HG03103 (cell line): ENCODE measurements at regions not wholly inside any gene's neighbourhood (a gene's known extent, or its start where the extent isn't known, plus 50 kb on each side); places are given as distances from the start of the nearest gene placed in this dataset.

Source experiments
- ATAC-seq: cut with Tn5 transposase; IDR thresholded peaks from one replicate; pipeline ENCODE4 v1.9.1; 2021; ENCODE audit warnings: low read depth; ENCODE audit not compliant: unreplicated experiment

DNA sequence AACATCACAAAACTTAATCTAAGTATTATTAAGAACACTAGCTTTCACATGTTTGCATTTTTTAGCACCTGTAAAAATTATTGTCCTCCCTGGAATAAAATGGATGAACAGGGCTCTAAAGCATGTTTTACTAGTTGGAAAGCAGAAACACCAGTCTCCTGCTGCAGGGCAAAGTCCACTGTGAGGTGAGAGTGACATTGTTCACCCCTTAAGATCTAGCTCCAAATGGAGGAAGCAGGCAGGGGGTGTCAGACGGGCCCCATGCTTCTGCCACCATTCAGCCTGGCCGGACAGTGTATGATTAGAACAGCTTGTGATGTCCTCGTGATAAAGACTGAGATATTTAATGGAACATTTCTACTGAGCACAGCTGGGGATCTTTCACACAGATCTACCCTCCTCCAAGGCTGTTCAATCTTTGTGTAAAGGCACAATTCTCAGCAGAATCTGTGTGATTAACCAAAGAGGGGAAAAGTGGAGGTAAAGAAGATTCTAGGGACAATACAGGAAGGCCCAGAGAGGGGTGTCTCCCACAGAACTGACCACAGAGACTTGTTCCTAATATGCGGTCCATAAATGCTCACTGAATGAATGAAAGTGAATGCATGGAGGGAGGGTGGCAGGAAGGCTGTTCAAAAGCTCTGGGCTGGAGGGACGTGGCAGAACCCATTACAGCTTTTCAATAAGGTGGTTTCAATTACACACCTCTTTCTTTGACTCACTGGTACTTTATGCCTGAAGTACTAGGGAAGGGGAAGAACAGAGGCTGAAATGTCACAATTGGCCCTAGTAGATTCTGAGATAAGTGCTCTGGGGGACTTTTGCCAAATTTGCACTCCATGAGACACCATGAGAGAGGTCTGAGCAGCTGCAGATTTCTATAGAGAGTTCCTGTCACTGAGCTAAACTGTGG, 239.1 kb upstream of the ARHGAP20 start:
- ATAC-seq: no peak

DNA sequence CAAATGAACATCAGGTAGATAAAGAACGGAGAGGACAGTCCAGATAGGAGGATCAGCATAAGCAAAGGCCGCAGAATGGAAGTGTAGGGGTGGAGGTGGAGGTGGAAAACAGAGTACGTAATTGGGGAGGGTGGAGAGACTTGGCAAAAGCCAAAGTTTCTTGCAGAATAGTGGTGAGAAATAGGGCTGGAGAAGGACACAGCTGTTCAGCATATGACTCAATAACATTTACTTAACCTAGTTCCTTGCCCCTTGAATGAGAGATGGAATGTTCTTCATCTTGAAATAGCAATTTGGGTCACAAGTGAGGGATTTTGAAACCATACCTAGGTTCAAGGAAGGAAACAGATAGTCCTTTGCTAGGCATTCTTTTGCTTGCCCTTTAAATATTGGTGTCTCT, 235.9 kb upstream of the ARHGAP20 start:
- no peak for ATAC-seq

DNA sequence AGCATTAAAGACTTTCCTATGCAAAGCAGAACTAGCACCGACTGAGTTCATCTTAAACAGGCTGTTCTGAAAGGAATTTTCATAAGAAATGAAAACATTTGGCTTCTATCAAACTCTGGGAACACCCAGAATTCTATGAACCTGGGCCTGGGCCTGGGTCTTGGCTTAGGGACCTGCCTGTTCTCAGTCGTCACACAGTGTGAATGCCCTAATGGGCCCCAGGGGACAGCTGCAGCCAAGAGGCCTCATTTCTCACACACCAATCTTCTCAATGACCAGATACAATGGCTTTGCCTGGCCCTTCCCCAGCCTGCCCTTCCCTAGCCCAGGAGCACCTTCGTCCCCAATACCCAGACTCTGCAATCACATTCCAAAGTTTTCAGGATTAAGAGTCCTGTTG, 234.9 kb upstream of the ARHGAP20 start:
- no peak for ATAC-seq

DNA sequence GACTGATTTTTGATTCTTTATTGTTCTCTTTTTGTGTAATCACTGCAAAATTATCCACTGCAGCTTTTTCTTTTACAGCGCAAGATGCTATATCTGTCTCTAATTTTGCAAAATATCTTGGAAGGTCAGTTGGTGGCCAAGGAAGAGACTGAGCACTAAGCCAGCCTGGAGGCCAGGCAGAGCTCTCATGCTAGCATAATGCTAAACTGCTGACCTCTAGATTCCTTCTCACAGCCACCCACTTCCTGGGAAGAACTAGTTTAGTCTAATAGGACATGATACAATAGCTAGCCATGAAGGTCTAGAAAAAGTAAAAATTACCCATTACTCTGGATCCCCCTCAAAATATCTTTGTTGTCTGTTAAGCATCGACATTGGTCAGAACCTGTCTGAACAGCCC, 227.2 kb upstream of the ARHGAP20 start:
- ATAC-seq: no peak

DNA sequence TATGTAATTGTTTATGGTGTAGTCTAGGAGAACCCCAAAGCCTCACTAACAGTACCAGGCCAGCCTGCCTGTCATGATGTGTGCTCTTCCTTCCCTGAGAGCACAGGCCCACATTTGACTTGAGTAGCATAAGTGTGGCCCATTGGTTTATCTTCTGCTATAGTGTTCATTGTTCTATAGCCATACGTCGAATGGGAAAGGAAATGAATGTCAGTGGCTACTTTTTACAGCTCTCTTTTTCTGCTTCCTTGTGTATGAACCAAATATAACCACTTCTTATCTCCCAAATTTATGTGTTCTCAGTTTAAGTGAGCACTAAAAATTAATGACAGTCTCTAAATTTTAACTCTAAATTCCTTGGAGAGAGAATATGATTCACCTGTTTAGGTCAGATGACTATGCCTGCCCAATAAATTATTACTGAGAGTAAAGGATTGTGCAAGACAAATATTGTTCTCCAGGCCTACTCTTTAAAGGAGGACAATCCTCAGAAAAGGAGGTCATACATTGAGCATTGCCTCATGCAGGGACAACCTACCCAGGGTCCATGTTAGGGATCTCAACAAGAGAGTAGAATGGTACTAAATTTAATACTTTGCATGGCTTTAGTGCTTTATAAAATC, 222.9 kb upstream of the ARHGAP20 start:
- no peak for ATAC-seq

DNA sequence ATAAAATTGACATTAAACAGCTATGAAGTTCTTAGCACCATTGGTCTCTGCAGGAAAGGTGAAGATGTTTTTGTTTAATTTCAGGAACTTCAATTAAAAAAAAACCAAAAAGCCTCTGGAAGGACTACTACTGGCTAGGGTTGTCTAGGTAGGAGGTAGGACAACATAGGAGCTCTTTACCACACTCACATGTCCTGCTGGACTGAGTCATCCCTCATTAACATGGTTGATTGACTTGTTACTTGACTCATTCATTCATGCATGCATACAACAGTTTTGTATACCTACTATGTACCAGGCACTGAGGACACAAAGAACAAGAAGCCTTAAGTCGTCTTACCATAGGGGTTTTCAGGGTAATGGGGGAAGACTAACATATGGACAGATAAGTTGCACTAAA, 216.9 kb upstream of the ARHGAP20 start:
- ATAC-seq: no peak

DNA sequence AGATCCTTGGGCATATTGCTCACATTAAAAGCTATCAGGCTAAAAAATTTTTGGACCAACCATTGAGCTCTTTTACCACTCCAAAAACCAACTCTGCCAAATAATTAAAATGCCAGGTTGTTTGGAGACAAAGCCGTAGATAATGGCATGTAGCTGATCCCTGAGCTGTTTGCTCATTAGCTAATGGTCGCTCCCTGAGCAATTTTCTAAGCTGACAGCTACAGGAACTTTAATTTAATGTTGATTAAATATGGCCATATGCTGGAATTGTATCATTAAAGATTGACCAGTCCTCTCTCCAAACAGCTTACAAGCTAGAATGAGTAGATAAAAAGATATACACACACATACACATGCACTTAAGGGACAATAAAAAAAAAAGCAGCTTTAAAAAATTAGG, 216.2 kb upstream of the ARHGAP20 start:
- ATAC-seq: no peak

DNA sequence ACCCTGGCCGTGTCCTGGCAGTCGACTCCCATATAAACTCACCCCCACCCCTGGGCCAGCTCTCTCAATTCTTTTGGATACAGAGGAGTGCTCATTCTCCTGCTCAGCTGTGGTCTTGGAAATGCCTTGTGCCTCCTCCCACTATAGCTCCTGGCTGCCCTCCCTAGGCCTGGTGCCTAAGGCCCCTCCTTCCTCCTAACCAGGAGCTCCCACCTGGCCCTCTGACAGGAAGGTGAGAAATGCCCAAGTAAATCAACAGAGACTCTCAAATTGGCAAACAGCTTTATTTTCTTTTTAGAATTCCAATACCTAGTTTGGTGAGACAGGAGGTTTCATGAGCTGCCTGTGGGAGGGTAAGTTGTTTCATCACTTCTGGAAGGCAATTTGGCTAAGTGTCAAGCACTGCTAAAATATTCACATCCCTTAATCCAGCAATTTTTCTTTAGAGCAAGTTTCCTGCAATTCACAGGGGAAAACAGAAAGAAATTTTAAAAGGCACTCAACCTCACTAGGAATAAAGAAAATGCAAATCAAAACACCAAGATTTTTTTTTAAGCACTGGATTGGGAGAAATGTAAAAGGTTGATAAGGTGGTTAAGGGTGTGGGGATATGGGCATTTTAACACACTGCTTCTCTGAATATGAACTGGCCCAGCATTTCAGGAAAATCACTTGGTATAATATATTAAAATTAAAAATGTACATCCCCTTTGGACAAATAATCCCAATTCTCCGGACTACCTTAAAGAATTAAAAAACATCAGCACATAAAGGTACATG, 209.7 kb upstream of the ARHGAP20 start:
- no peak for ATAC-seq

DNA sequence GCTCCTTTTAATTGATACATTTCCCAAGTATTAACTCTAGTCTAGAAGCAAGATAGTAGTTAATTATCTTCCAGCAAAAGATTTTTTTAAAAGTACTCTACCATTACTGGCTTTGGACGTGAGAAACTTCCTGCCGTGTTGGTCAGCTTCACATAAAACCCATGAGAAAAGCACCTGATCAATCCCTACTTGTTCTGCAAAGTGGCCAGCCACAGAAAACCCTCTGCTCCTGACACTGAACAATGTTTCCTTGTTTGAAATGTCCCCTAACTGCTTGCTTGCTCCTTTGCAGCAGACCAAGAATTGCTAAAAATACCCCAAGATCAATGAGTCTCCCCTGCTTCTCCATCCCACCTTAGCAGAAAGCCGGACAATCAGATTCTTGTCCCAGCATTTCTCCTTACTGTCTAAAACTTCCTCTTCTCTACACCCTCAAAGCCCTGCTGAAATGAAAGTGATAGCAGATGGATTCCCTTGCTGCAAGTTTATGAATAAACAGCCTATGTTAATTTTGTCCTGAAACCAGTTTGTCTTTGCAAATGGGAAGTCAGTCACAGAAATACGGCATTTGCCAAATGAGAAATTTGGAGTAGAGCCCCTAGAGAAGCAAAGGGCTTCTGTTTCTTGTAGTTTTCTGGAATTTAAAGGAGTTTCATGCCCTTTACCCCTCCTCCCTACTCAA, 207.1 kb upstream of the ARHGAP20 start:
- no peak for ATAC-seq

DNA sequence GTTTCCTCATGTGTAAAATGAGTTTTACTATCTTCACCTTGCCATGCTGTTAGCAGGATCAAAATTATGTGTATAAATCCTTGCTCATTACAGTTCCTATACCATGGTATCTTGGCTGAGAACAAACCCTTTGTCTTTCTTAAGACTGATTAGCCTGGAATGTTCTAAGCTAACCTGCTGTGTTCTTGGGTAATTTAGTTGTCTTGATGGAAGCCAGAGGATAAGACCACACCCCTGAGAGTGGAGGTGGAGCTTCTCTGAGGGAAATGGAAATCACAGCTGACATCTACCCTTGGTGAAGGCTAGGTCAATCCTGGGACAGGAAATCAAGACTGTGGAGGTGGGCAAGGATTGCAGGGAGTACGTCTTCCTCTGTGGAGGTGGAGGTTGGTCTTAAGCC, 206.1 kb upstream of the ARHGAP20 start:
- no peak for ATAC-seq

DNA sequence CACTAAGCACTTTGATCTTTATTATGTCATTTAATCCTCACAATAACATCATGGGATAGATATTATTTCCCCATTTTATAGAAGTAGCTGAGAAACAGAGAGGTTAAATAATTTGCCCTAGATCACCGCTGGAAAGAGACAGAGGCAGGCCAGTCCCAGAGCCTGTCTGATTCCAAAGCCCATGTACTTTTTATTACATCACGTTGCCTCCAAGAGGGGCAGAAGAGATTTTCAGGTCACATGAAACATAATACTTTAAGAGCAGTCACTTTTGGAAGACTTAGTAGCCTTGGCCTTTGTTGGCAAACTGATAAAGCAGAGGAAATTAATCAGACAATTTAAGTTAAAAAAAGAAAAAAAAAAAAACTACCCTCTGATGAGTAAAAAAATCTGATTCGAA, 200.2 kb upstream of the ARHGAP20 start:
- no peak for ATAC-seq

DNA sequence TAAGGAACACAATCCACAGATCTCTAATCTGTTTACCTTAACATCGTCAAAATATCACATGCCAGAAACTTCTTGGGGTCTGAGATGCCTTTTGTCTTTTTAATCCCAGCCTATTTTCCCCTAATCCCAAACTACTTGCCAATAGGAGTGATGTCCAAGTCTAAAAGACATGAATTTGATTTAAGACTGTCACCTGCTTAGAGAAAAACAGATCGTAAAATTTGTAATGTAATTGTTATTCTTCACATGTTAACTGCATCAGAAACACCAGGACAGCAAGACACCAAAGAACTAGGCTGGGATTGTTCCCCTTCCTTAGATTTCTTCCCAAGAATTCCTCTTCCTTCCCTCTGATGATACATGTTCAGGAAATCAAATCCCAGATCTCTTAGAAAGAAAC, 198.1 kb upstream of the ARHGAP20 start:
- no peak for ATAC-seq

DNA sequence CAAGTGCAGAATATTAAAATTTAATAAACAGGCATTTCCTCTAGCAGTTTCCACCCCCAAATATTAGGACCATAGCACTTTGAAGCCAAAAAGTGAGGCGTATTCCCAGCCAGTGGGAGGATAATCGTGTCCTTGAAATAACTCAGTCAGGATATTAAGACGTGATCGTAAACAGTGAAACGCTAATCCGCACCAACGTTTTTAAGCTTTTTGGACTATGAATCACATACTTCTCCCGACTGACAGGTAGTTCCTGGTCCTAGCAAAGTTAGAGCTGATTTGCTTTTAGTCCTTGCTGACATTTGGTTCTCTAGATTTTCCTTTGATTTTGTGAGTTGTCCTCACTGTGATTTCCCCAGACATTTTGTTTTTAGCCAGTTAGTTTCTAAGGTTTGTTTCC, 197.1 kb upstream of the ARHGAP20 start:
- no peak for ATAC-seq

DNA sequence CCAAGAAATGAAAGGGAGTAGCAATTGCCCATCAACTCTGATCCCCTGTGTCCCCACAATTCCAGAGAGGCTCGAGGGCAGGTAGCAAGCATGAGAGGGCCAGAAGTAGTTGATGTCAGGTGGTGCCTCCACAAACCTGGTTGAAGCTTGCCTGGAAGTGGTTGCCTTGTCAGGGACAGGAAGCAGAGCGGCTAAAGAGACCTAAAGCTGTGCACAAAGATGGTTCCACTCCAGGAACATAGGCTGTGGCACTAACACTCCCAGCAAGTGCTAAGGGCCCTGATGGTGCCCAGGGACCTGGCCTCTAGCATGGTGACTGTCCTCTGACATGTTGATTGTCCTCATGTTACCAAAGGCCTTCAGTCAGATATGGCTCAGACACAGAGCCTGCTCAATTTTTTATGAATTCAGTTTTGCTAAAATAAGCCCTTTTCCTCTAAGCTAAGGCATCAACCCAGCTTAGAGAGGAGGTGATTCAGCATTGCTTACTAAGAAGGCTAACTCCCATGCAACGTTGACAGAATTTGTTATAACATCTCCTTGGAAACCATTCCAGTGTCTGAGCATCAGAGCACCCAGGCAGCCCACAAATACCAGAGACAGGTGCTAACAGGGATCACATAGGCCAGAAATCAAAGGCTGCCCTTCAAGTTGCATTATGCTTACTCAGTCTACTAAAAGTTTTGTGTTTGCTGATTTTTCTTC, 196.3 kb upstream of the ARHGAP20 start:
- ATAC-seq: no peak

DNA sequence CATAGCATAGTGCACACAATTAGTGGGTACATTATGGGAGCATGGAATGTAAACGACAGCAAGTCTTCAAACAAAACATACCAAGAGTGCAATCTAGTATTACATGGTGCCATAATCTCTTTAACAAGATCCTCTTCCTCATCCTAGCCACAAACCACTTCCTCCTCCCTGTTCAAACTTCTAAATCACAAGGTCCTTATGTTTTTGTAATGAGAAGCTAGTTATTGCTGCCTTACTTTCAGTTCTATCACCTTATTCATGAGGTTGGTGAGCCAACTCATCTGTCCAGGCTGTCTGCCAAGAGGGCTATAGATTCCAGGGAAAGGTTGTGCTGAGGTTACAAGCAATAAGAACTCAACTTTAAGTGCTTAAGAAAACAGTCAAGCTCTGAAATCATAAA, 195.4 kb upstream of the ARHGAP20 start:
- no peak for ATAC-seq

DNA sequence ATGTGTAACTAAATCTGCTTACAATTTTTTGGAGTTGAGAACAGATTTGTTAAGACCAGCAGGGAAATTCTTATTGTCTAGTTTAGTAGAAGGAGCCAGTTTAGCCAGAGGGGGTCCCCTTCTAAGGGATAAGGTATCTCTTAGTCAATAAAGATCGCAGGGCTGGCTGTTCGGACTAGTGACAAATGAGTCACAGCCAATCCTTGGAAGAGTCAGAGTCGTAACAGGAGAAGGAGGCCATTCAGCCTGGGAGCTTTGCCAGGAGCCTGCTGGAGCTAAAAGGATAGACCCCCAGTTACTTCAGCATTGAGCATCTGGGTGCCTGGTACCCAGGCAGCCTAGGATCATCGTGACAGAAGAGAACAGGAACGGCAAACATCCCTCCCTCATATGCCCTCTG, 191.6 kb upstream of the ARHGAP20 start:
- no peak for ATAC-seq

DNA sequence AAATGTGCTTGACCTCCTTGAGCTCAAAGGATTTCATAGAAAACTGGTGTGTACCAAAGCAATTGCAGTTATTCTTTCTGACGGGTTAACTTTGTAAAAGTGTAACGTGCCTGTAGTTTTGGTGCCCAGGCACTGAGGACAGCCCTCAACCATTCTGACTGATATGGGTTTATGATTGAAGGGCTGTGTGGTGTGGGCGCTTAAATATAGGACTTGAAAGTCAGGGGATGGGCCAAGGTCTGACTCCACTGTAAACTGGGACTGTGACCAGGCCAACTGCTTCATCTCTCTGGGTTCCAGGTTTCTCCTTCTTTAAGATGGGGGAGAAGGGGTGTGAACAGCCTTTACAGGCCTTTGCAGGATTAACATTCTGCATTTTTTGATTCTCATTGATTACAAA, 191.1 kb upstream of the ARHGAP20 start:
- no peak for ATAC-seq

DNA sequence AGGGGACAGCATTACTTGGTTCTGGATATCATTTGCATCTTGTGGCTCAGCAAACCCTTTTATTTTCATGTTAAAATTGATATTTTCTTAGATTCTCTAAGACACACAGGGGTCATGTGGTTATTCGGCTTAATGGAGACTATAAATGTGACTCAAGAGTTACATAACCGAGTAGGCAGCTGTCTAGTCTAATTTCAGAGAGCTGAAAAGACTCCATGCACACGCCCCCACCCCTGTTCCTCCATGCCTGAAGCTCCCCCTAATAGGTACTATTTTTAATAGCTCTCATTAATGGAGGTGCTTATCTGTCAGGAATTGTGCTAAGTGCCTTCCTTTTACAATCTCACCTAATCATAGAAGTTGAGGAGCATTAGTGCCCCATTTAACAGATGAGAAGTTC, 189.2 kb upstream of the ARHGAP20 start:
- no peak for ATAC-seq

DNA sequence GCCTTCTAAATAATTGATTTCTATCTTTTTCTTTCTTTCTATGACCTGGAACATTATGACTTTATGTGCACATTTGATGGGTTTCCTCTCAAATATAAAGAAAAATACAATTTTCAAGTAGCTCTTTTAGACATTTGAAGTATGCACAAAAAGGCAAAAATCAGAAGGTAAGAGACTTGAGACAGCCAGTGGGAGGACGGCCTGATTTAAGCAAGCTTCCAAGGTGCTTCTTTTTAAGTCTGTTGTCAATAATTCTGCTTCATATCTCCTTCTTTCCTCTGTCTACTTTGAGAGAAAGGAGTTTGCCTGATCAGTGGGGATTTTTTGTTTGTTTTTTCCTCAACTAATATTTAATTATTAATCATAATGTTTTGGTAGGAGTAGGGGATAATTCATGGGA, 188.2 kb upstream of the ARHGAP20 start:
- no peak for ATAC-seq

DNA sequence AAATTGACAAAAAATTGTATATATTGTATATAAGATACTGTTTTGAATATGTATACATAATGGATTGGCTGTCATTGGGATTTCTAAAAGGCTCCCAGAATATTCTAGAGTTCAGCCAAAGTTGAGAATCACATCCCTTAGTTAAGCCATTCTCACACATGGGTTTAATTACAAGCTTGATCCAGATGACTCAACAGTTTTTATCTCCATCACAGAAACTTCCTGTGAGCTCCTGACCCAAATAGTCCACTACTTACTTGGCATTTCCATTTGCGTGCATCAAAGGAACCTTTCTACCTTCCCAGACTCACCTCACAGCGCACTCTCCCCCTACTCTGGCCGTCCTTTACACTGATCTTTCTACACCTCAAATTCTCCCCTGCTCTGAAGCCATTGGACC, 184.8 kb upstream of the ARHGAP20 start:
- ATAC-seq: no peak
